CD8-positive, alpha-beta memory T cell (primary cell): ENCODE measurements at regions not wholly inside any gene's neighbourhood (a gene's known extent, or its start where the extent isn't known, plus 50 kb on each side); places are given as distances from the start of the nearest gene placed in this dataset.

Source experiments
- CTCF ChIA-PET: fragments of 350-600 bp; sonication (Branson Sonifier 250); formaldehyde crosslinking; loops from one replicate; lab custom pipeline; 2021; ENCODE audit warnings: antibody characterized with exemption; lab: Charles Lee
- POLR2A ChIA-PET: fragments of 350-600 bp; sonication (Branson Sonifier 250); formaldehyde crosslinking; loops from one replicate; lab custom pipeline; 2021; ENCODE audit warnings: antibody characterized with exemption; lab: Charles Lee
- DNase-seq, 5 donors: peaks; one replicate each; pipeline versions ENCODE4 v3.0.0 to v3.0.0-alpha.2; 2020 to 2022; ENCODE audit warnings: mixed read lengths in 1 of 5
- H3K27ac ChIP-seq: one replicate; pipeline ENCODE4 v1.7.0; 2013; ENCODE audit warnings: low read depth, mild to moderate bottlenecking, low read length, moderate library complexity
- H3K27me3 ChIP-seq: 2 replicates; pipeline ENCODE4 v1.7.0; 2013; ENCODE audit warnings: low read length, mild to moderate bottlenecking; ENCODE audit not compliant: insufficient read depth, poor library complexity, severe bottlenecking
- H3K36me3 ChIP-seq: 2 replicates; pipeline ENCODE4 v1.7.0; 2013; ENCODE audit warnings: mild to moderate bottlenecking, low read length, moderate library complexity; ENCODE audit not compliant: insufficient read depth
- H3K4me1 ChIP-seq: 2 replicates; pipeline ENCODE4 v1.7.0; 2013; ENCODE audit warnings: mild to moderate bottlenecking, low read length, moderate library complexity; ENCODE audit not compliant: insufficient read depth
- H3K4me3 ChIP-seq: 2 replicates; pipeline ENCODE4 v1.7.0; 2013; ENCODE audit warnings: mild to moderate bottlenecking, low read length
- H3K9me3 ChIP-seq: 2 replicates; pipeline ENCODE4 v1.7.0; 2013; ENCODE audit warnings: mild to moderate bottlenecking, low read length
- H3K27ac Mint-ChIP-seq, 8 donors: one replicate each; pipeline ENCODE4 v1.8.0; 2020 to 2021; ENCODE audit warnings: mixed read lengths in 8 of 8, mild to moderate bottlenecking in 6 of 8, inconsistent platforms in 3 of 8, moderate library complexity in 3 of 8
- H3K27me3 Mint-ChIP-seq, 2 donors: one replicate each; pipeline ENCODE4 v1.8.0; 2020 to 2021; ENCODE audit warnings: mixed read lengths in 2 of 2, mild to moderate bottlenecking in 1 of 2, moderate library complexity in 1 of 2
- H3K36me3 Mint-ChIP-seq, 3 donors: one replicate each; pipeline ENCODE4 v1.8.0; 2020 to 2021; ENCODE audit warnings: mixed read lengths in 3 of 3, inconsistent platforms in 1 of 3, mild to moderate bottlenecking in 1 of 3
- H3K4me1 Mint-ChIP-seq, 3 donors: one replicate each; pipeline ENCODE4 v1.8.0; 2020 to 2021; ENCODE audit warnings: mixed read lengths in 3 of 3, inconsistent platforms in 1 of 3, mild to moderate bottlenecking in 1 of 3
- H3K4me3 Mint-ChIP-seq, 7 donors: one replicate each; pipeline ENCODE4 v1.8.0; 2020 to 2021; ENCODE audit warnings: mixed read lengths in 7 of 7, mild to moderate bottlenecking in 6 of 7, moderate library complexity in 4 of 7, inconsistent platforms in 2 of 7
- H3K9me3 Mint-ChIP-seq, 5 donors: one replicate each; pipeline ENCODE4 v1.8.0; 2020 to 2022; ENCODE audit warnings: mixed read lengths in 5 of 5, mild to moderate bottlenecking in 3 of 5, moderate library complexity in 2 of 5, inconsistent platforms in 1 of 5

DNA sequence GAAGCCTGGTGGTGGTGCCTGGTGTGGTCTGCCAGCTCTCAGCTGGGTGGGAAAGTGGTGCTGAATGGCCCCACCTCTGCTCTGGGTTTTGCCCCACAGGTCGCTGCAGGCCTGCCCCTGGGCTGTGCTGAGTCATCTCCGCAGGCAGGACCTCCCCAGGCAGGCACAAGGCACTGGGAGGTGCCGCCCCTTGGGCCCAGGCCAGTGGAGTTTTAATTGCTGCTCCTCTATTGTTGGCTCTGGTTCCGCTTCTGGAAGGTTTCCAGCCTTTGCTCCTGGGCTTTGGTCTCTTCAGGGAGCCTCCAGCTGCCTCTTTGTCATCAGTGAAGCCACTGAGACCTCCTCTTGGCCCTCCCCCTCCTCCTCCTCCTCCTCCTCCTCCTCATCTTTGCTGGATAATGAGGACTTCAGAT, 180.3 kb upstream of the GRB10 start:
- Mint-ChIP-seq H3K4me3 (no peak overlapping the region), H3K4me1 (no peaks in the 10 kb centered on the region), H3K27ac (no peak overlapping the region), H3K36me3 (no peaks in the 10 kb centered on the region), H3K27me3 (peaks cover 0 to 3% of the 10 kb centered on the region in 2 donors), H3K9me3 (peaks cover 4 to 16% (median 7%) of the 10 kb centered on the region in 5 donors)
- H3K4me1 ChIP-seq, result no peaks in the 10 kb centered on the region
- ChIA-PET POLR2A (no interaction called here), CTCF (no interaction called here)
- no peak overlapping the region for H3K4me3 ChIP-seq
- H3K27ac ChIP-seq, result no peak overlapping the region
- H3K27me3 ChIP-seq, result no peaks in the 10 kb centered on the region
- H3K9me3 ChIP-seq, result no peaks in the 10 kb centered on the region
- H3K36me3 ChIP-seq, result no peaks in the 10 kb centered on the region
- DNase-seq, result no peak

DNA sequence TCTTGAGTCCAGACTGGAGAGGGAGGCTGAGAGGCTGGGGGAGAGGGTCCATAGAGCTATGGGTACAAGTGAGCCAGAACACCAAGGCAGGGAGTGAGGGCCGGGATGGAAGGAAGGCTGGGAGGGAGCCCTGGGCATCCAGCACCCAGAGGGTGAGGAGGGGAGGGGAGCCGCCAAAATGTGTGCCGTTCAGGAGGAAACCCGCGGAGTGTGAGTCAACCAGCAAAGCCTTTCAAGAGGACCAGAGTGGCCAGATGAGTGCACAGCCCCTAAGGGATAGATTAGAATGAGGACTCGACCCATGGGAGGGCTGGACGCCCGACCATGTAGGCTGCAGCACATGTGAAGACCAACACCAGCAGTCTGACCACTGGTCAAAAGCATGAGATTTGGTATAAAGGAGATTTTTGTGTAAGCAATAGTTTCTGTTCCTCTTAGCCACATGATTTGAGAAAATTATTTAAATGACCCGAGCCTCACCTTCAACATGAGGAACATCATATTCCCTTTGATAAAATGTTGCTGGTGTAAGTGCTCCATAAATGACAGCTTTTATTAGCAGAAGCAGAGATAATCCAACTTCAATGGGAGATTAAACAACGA, 179.7 kb upstream of the GRB10 start:
- POLR2A ChIA-PET, result no interaction called here
- CTCF ChIA-PET, result no interaction called here
- Mint-ChIP-seq H3K27me3 (peaks cover 0 to 3% of the 10 kb centered on the region in 2 donors), H3K4me1 (no peaks in the 10 kb centered on the region), H3K27ac (no peak overlapping the region), H3K4me3 (no peak overlapping the region), H3K9me3 (peaks cover 2 to 10% (median 5%) of the 10 kb centered on the region in 5 donors), H3K36me3 (no peaks in the 10 kb centered on the region)
- H3K4me1 ChIP-seq, result no peaks in the 10 kb centered on the region
- no peaks in the 10 kb centered on the region for H3K27me3 ChIP-seq
- DNase-seq, result no peak
- H3K36me3 ChIP-seq, result no peaks in the 10 kb centered on the region
- no peaks in the 10 kb centered on the region for H3K9me3 ChIP-seq
- H3K27ac ChIP-seq, result no peak overlapping the region
- H3K4me3 ChIP-seq, result no peak overlapping the region

DNA sequence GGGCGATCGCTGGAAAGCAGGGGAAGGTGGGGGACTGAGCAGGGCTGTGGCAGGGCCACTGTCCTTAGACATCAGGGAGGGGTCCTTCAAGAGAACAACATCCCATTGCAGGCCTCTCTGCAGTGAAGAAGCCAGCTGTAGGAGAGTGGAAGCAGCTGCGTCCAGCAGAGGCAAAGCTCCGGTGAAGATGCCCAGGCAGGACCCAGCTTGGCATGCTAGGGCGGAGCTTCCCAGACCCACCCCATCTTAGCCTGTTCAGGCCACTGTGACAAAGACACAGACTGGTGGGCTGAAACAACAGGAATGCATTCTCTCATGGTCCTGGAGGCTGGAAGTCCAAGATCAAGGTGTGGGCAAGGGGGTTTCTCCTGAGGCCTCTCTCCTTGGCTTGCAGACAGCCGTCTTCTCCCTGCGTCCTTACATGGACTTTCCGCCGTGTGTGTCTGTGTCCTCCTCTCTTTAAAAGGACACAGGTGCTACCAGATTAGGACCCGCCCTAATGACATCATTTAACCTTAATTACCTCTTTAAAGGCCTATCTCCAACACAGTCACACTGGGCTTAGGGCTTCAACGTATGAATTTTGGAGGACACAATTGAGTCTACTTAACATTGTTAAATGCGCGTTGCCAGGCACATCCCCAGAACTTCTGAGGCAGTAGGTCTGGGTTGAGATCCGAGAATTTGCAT, 178.1 kb upstream of the GRB10 start:
- CTCF ChIA-PET, result no interaction called here
- H3K4me1 ChIP-seq, result no peaks in the 10 kb centered on the region
- H3K36me3 Mint-ChIP-seq, result no peaks in the 10 kb centered on the region
- H3K27ac ChIP-seq, result no peak overlapping the region
- peak overlapping the region in 1 of 8 donors; percentile 71 for H3K27ac Mint-ChIP-seq
- H3K27me3 Mint-ChIP-seq, result peaks cover 0 to 3% of the 10 kb centered on the region in 2 donors
- no peaks in the 10 kb centered on the region for H3K9me3 ChIP-seq
- peaks cover 0 to 4% (median 2%) of the 10 kb centered on the region in 5 donors for H3K9me3 Mint-ChIP-seq
- DNase-seq, result no peak
- POLR2A ChIA-PET, result no interaction called here
- H3K4me3 ChIP-seq, result no peak overlapping the region
- H3K27me3 ChIP-seq, result no peaks in the 10 kb centered on the region
- no peaks in the 10 kb centered on the region for H3K4me1 Mint-ChIP-seq
- H3K4me3 Mint-ChIP-seq, result no peak overlapping the region
- H3K36me3 ChIP-seq, result no peaks in the 10 kb centered on the region

GRCh38 chr7:50959991-50960390, 177.3 kb upstream of the GRB10 start:
- Histone ChIP-seq H3K36me3 (no peaks in the 10 kb centered on the region), H3K4me3 (no peak overlapping the region), H3K27ac (no peak overlapping the region), H3K9me3 (no peaks in the 10 kb centered on the region), H3K27me3 (no peaks in the 10 kb centered on the region), H3K4me1 (no peaks in the 10 kb centered on the region)
- no peak overlapping the region for H3K27ac Mint-ChIP-seq
- H3K36me3 Mint-ChIP-seq, result no peaks in the 10 kb centered on the region
- ChIA-PET POLR2A (no interaction called here), CTCF (no interaction called here)
- no peak overlapping the region for H3K4me3 Mint-ChIP-seq
- peaks cover 0 to 3% of the 10 kb centered on the region in 2 donors for H3K27me3 Mint-ChIP-seq
- H3K9me3 Mint-ChIP-seq, result peaks cover 0 to 6% (median 2%) of the 10 kb centered on the region in 5 donors
- DNase-seq, result no peak
- no peaks in the 10 kb centered on the region for H3K4me1 Mint-ChIP-seq

DNA sequence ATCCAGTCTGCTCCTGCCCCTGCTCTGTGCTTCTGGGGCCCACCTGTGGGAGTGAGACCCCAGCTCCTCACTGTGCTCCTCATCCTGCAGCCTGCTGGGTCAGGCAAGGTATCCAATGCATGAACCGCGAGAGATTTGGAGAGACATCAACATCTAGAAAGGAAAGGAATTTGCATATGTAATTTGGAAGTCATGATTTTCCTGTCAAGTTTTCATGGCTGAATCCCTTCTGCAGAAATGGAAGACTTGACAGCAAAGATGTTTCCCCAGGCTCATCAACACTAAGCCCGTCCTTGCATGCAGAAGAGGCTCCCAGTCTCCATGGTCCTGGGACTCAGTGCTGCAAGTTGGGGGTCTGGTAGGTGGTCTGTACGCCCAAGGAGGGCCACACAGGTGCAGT, 176.9 kb upstream of the GRB10 start:
- H3K4me1 ChIP-seq, result no peaks in the 10 kb centered on the region
- POLR2A ChIA-PET, result no interaction called here
- CTCF ChIA-PET, result no interaction called here

GRCh38 chr7:50957855-50958254, 175.2 kb upstream of the GRB10 start:
- DNase-seq, result no peak
- Histone ChIP-seq H3K36me3 (no peaks in the 10 kb centered on the region), H3K27me3 (no peaks in the 10 kb centered on the region), H3K9me3 (no peaks in the 10 kb centered on the region), H3K27ac (no peak overlapping the region), H3K4me3 (no peak overlapping the region), H3K4me1 (no peaks in the 10 kb centered on the region)
- ChIA-PET POLR2A (no interaction called here), CTCF (no interaction called here)
- peaks cover 0 to 8% (median 0%) of the 10 kb centered on the region in 5 donors for H3K9me3 Mint-ChIP-seq
- H3K4me1 Mint-ChIP-seq, result no peaks in the 10 kb centered on the region
- H3K27me3 Mint-ChIP-seq, result peaks cover 3 to 4% of the 10 kb centered on the region in 2 donors
- no peak overlapping the region for H3K4me3 Mint-ChIP-seq
- H3K36me3 Mint-ChIP-seq, result no peaks in the 10 kb centered on the region
- H3K27ac Mint-ChIP-seq, result no peak overlapping the region

More for the DNA sequence above, 176.9 kb upstream of the GRB10 start:
- H3K4me1 Mint-ChIP-seq, result no peaks in the 10 kb centered on the region
- Histone ChIP-seq H3K27ac (no peak overlapping the region), H3K36me3 (no peaks in the 10 kb centered on the region), H3K27me3 (no peaks in the 10 kb centered on the region), H3K9me3 (no peaks in the 10 kb centered on the region), H3K4me3 (no peak overlapping the region)
- no peak for DNase-seq
- no peak overlapping the region for H3K4me3 Mint-ChIP-seq
- no peak overlapping the region for H3K27ac Mint-ChIP-seq
- peaks cover 0 to 8% (median 2%) of the 10 kb centered on the region in 5 donors for H3K9me3 Mint-ChIP-seq
- H3K36me3 Mint-ChIP-seq, result no peaks in the 10 kb centered on the region
- peaks cover 0 to 3% of the 10 kb centered on the region in 2 donors for H3K27me3 Mint-ChIP-seq

DNA sequence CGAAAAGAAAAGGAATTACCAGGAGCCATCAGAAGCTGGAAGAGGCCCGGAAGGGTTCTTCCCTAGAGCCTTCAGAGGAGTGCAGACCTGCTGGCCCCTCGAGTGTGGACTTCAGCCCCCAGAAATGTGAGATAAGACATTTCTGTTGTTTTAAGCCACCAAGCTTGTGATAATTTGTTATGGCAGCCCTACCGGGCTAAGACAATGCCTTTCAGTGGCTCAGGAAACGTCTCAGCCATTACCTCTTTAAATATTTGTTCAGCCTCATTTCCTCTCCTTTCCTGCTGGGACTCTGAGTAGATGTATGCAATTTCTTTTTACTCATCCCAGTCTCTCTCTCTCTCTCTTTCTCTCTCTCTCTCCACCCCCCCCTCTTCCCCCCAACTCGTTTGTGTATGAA, 174.7 kb upstream of the GRB10 start:
- H3K9me3 Mint-ChIP-seq, result peaks cover 0 to 8% (median 0%) of the 10 kb centered on the region in 5 donors
- CTCF ChIA-PET, result no interaction called here

DNA sequence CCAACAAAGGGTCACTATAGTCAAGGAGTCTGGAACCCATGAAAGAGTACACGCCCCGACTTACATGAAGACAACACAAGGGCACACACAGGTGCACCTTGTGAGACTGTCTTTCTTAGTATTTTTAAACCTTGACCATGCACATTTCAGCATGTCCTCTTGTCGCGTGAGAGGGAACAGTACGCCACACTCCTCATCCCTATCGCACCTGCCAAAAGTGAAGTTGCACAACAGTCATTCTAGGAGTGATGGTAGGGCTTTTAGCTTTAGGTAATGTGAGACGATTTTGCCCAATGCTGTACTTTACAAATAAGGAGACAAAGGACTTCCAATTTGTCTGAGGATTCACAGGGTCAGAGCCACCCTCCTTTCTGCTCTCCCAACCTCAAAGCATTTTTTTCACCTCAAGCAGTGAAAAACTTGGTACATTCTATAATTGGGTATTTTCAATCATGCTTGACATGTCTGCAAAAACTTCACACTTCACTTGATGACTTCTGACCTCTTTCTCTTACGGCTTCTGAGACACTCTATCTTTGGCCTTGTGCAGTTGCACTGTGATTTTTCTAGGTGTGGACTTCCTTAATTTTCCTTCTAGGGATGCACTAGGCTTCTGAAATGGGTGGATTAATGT, 173.9 kb upstream of the GRB10 start:
- POLR2A ChIA-PET, result no interaction called here
- CTCF ChIA-PET, result no interaction called here
- Mint-ChIP-seq H3K36me3 (no peaks in the 10 kb centered on the region), H3K4me3 (no peak overlapping the region), H3K27me3 (peaks cover 3 to 6% of the 10 kb centered on the region in 2 donors), H3K4me1 (no peaks in the 10 kb centered on the region), H3K27ac (no peak overlapping the region), H3K9me3 (peaks cover 0 to 8% (median 0%) of the 10 kb centered on the region in 5 donors)
- DNase-seq, result no peak
- Histone ChIP-seq H3K4me1 (no peaks in the 10 kb centered on the region), H3K27me3 (no peaks in the 10 kb centered on the region), H3K36me3 (no peaks in the 10 kb centered on the region), H3K27ac (no peak overlapping the region), H3K9me3 (no peaks in the 10 kb centered on the region), H3K4me3 (no peak overlapping the region)

More for the DNA sequence above, 174.7 kb upstream of the GRB10 start:
- H3K27me3 Mint-ChIP-seq, result peaks cover 3 to 5% of the 10 kb centered on the region in 2 donors
- Histone ChIP-seq H3K36me3 (no peaks in the 10 kb centered on the region), H3K9me3 (no peaks in the 10 kb centered on the region), H3K4me1 (no peaks in the 10 kb centered on the region), H3K27me3 (no peaks in the 10 kb centered on the region), H3K27ac (no peak overlapping the region), H3K4me3 (no peak overlapping the region)
- POLR2A ChIA-PET, result no interaction called here
- H3K4me3 Mint-ChIP-seq, result no peak overlapping the region
- no peak for DNase-seq
- no peak overlapping the region for H3K27ac Mint-ChIP-seq
- H3K36me3 Mint-ChIP-seq, result no peaks in the 10 kb centered on the region
- no peaks in the 10 kb centered on the region for H3K4me1 Mint-ChIP-seq
